ENCODE measurements at regions not wholly inside any gene's neighbourhood (a gene's known extent, or its start where the extent isn't known, plus 50 kb on each side); places are given as distances from the start of the nearest gene placed in this dataset.

GRCh38 chr15:72889545-72889944, 106.0 kb upstream of the ADPGK start:
- no peak for TF ChIP-seq POLR2AphosphoS5 (IDR thresholded peaks at IDR 0.05)
- TF ChIP-seq POLR2A (IDR thresholded peaks at IDR 0.05) = no peak
- TF ChIP-seq CTCF (IDR thresholded peaks at IDR 0.05) = no peak
- WGBS = 78% methylated on average over 5 of the region's 5 CpGs
- no peaks in the 10 kb centered on the region for H3K4me1 ChIP-seq (replicated peaks)

GRCh38 chr15:72888811-72889210, 105.3 kb upstream of the ADPGK start:
- no peaks in the 10 kb centered on the region for H3K9me3 ChIP-seq
- no peaks in the 10 kb centered on the region for H3K4me1 ChIP-seq (replicated peaks)
- 94% methylated on average over 7 of the region's 7 CpGs for WGBS
- no peak for DNase-seq (ENCODE audit: low spot score)
- intact Hi-C loops (cut with DNase I) = no loop called here
- no peak overlapping the region for H3K4me3 ChIP-seq
- no peaks in the 10 kb centered on the region for H3K27me3 ChIP-seq (replicated peaks; ENCODE audit: insufficient read depth)
- no peak for TF ChIP-seq CTCF (IDR thresholded peaks at IDR 0.05)
- H3K27ac ChIP-seq = no peak overlapping the region
- no peaks in the 10 kb centered on the region for H3K36me3 ChIP-seq

More at GRCh38 chr15:72889545-72889944, 106.0 kb upstream of the ADPGK start:
- no peak overlapping the region for H3K27ac ChIP-seq
- H3K9me3 ChIP-seq = no peaks in the 10 kb centered on the region
- no peaks in the 10 kb centered on the region for H3K27me3 ChIP-seq (replicated peaks; ENCODE audit: insufficient read depth)
- H3K4me3 ChIP-seq = no peak overlapping the region
- no peaks in the 10 kb centered on the region for H3K36me3 ChIP-seq
- intact Hi-C loops (cut with DNase I) = no loop called here
- no peak for DNase-seq (ENCODE audit: low spot score)

GRCh38 chr15:72888211-72888610, 104.7 kb upstream of the ADPGK start:
- 100% methylated on average over 1 of the region's 1 CpG for WGBS
- TF ChIP-seq POLR2A (IDR thresholded peaks at IDR 0.05) (no peak), POLR2AphosphoS5 (IDR thresholded peaks at IDR 0.05) (no peak), CTCF (IDR thresholded peaks at IDR 0.05) (no peak)
- Histone ChIP-seq H3K4me3 (no peak overlapping the region), H3K36me3 (no peaks in the 10 kb centered on the region), H3K27me3 (replicated peaks; ENCODE audit: insufficient read depth) (no peaks in the 10 kb centered on the region), H3K4me1 (replicated peaks) (no peaks in the 10 kb centered on the region), H3K27ac (no peak overlapping the region), H3K9me3 (no peaks in the 10 kb centered on the region)
- intact Hi-C loops (cut with DNase I) = no loop called here
- DNase-seq (ENCODE audit: low spot score) = no peak

- no peaks in the 10 kb centered on the region for H3K27me3 ChIP-seq (replicated peaks; ENCODE audit: insufficient read depth)
- no peak for TF ChIP-seq CTCF (IDR thresholded peaks at IDR 0.05)
- no peak for TF ChIP-seq POLR2A (IDR thresholded peaks at IDR 0.05)
- no peak for TF ChIP-seq POLR2AphosphoS5 (IDR thresholded peaks at IDR 0.05)
- H3K4me3 ChIP-seq = no peak overlapping the region
- no peaks in the 10 kb centered on the region for H3K36me3 ChIP-seq
- intact Hi-C loops (cut with DNase I) = no loop called here
- no peak for DNase-seq (ENCODE audit: low spot score)
- WGBS = 35% methylated on average over 1 of the region's 1 CpG
- H3K9me3 ChIP-seq = no peaks in the 10 kb centered on the region
- no peaks in the 10 kb centered on the region for H3K4me1 ChIP-seq (replicated peaks)
- H3K27ac ChIP-seq = no peak overlapping the region
Measured at GRCh38 chr15:72887376-72887775, 103.8 kb upstream of the ADPGK start.

GRCh38 chr15:72884311-72884710, 100.8 kb upstream of the ADPGK start:
- Histone ChIP-seq H3K36me3 (no peaks in the 10 kb centered on the region), H3K4me1 (replicated peaks) (no peaks in the 10 kb centered on the region), H3K4me3 (no peak overlapping the region), H3K27ac (no peak overlapping the region), H3K9me3 (no peaks in the 10 kb centered on the region), H3K27me3 (replicated peaks; ENCODE audit: insufficient read depth) (no peaks in the 10 kb centered on the region)
- intact Hi-C loops (cut with DNase I) = no loop called here
- no peak for DNase-seq (ENCODE audit: low spot score)
- no peak for TF ChIP-seq POLR2A (IDR thresholded peaks at IDR 0.05)
- no peak for TF ChIP-seq CTCF (IDR thresholded peaks at IDR 0.05)
- no peak for TF ChIP-seq POLR2AphosphoS5 (IDR thresholded peaks at IDR 0.05)
- WGBS = 83% methylated on average over 7 of the region's 7 CpGs

All from prostate gland (tissue), 2 donors.